GM21526 (cell line): ENCODE measurements at regions not wholly inside any gene's neighbourhood (a gene's known extent, or its start where the extent isn't known, plus 50 kb on each side); places are given as distances from the start of the nearest gene placed in this dataset.

Experiments
- ATAC-seq: cut with Tn5 transposase; IDR thresholded peaks from one replicate; pipeline ENCODE4 v1.9.1; 2021; ENCODE audit warnings: moderate library complexity; ENCODE audit not compliant: unreplicated experiment, low FRiP score

- no peak for ATAC-seq
Observed at GRCh38 chrX:20639115-20639514, 372.4 kb upstream of the RPS6KA3 start.

GRCh38 chrX:20637351-20637750 lies 370.6 kb upstream of the RPS6KA3 start:
- no peak for ATAC-seq

DNA sequence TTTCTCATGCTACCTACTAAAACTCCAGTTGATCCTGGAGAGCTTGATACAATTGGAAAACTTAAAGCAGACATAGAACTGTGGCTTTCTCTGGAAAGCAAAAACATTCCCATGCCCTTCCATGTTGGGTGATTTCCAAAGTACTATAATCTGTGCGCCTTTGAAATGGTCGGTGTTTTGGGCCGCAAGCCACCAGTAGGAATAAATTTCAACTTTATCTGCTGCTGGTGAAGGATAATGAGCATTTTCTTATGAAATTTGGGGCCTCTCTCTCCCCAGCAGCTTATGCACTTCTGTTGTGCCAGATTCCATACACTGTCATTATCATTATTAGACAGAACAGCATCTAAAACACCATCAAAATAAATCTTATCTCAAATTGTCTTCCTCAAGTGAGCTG lies 366.7 kb upstream of the RPS6KA3 start:
- ATAC-seq: no peak

DNA sequence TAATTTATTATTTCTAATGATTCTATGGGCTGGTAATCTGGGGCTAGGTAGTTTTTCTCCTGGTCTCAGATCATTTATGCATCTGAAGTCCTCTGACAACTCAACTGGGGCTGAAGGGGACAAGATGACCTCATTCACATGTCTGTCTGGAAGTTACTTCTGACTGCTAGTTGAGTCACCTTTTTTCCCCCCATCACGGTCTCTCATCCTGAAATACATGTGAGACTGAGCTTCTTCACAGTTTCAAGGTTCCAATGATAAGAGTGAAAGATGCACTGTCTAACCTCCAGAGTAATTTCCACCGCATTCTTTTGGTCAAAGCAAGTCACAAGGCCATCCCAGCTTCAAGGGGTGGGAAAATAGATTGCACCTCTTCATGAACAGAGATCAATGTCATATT lies 356.7 kb upstream of the RPS6KA3 start:
- ATAC-seq: no peak

DNA sequence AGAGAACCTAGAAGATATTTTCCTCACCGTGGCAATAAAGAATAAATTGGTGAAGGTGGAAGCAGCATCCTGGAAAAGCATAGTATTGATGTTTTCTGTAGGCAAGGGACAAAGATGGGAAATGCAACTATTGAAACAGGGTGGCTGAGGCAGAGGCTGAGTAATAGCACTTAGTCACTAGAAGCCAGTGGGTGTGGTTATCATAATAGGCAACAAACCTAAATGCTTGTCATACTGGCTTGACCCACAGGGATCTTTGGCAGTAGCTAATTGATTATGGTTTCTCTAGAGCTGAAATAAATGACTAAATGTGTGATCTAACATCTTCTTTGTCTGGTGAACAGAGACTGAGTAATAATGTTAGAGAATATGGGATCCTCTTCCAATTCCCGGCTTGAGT lies 353.6 kb upstream of the RPS6KA3 start:
- no peak for ATAC-seq

- ATAC-seq: no peak
Observed at GRCh38 chrX:20609916-20610415, 343.3 kb upstream of the RPS6KA3 start.

DNA sequence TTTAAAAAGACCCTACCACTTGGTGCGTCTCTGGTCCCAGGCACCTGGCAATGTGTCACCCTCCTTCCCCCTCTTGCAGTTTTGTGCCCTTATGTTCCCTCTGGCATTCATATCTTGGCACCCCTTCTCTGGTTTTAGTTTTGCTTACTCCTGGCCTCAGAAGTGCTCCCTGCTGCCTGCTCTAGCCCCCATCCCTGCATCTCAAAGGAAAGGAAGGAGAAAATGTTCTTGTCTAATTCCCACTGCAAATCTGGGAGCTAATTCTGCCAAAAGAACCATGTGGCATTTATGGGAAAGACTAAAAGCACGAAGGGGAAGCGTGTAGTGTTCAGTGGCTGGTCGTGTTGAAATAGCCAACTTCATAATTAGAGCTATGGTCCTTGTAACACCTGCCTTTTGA lies 340.1 kb upstream of the RPS6KA3 start:
- ATAC-seq: no peak

GRCh38 chrX:20596856-20597255 lies 330.1 kb upstream of the RPS6KA3 start:
- no peak for ATAC-seq

DNA sequence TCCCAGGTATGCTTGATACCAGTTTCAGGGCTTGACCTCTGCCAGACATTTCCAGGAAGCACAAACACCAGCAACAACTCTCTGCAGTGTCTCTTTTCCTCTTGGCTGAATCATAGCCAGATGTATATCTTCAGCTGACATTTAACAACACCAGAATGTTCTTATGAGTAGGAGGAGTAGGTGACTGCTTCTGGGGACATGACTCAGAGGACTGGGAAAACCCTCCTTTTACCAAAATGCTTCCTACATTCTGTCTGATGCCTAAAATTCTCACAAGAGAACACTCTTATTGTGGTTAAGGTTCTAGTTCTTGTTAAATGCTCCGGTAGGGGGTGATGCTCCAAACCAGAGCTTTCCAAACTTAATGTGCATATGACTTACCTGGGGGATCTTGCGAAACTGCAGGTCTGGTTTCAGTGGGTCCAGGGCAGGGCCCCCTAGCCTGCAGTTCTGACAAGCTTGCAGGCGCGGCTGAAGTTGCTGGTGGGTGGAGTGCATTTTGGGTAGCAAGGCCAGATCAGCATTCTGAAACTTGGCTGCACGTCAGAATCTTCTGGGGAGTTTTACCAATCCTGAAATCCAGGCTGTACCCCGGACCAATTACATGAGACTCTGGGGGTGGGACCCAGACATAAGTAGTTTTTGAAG lies 329.3 kb upstream of the RPS6KA3 start:
- ATAC-seq: no peak

DNA sequence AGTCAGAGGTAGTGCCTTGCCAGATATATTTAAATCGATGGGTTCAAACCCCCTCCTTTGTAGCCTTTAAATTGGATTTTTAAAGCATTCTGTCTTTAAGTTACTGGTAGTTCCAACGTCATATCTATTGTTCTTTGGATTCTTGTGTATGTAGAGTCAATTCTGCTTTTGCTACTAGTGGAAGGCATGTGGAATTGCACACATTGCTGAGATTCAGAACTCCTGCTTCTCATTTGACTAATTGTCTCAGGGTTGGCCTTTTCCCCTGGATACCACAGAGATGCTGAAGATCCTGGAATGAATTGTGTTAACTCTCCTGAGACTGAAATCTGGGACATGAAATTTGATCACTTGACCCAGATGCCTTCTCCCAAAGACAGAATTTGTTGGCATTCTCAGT lies 328.3 kb upstream of the RPS6KA3 start:
- ATAC-seq: no peak

DNA sequence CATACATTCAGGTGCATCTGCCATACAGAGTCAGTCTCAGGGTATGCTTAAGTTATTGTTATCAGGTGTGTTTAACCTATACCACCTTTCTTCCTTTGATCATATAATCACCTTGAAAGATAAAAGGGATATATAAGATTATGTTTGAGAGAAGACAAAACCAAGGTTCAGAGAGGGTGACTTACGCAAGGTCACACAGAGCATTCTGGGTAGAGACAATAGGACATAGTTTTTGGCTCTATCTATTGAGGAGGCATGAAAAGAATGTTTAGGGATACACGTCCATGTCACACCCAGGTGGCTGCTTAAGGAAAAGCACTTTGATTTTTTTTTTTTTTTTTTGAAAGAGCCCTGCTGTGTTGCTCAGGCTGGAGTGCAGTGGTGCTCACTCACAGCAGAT lies 327.1 kb upstream of the RPS6KA3 start:
- ATAC-seq: no peak

- ATAC-seq: no peak
Observed at GRCh38 chrX:20593402-20593801, 326.7 kb upstream of the RPS6KA3 start.

DNA sequence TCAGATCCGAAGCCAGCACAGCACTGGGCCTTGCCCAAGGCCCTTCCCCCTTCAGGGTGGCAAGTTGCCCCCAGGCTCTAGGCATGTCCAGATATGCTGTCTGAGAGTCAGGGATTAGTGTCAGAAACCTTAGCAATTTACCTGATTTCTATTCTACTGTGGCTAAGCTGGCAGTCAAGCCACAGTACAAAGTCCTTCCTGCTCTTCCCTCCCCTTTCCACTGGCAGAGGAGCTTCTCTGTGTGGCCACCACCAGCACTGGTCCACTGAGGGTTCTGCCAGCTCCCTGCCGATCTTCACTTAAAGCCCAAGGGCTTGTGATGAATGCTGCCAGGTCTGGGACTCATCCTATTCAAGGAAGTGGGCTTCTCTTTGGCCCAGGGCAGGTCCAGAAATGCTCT lies 324.5 kb upstream of the RPS6KA3 start:
- ATAC-seq: no peak

- no peak for ATAC-seq
Observed at GRCh38 chrX:20585782-20586181, 319.1 kb upstream of the RPS6KA3 start.

DNA sequence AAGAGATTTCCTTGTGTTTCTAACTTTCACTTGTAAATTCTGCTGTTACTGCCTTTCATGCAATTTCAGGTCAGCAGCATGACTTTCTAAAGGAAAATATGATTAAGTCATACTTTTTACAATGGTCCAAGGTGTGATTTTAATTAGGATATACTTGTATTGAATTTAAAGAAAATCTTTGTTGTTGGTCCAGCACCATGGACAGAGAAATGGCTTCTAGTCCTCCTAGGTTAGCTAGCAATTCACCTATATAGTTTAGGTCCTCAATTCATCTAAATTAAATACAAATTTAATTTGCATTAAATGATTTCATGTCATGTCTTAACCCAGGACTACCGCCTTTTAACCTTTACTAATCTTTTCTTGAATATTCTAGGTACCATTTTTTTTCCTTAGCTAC lies 304.9 kb upstream of the RPS6KA3 start:
- ATAC-seq: no peak

DNA sequence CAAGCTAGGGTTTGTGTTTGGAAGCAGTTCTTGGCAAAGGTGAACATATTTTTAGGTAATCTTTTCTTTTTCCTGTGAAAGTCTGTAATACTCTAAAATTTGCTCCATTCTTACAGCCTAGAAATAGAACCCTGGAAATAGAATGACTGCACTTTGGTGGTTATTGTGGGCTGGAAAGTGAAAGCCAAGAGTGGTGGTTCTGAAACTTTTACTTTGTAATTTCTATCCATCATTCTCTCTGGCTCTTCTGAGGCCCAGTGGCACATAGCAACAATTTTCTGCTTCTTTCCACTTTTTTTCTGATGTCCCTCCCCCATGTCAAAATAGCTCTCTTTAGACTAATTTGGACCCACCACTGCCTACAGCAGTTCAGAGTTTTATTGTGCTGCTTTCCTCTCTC lies 300.4 kb upstream of the RPS6KA3 start:
- ATAC-seq: peak; percentile 56

DNA sequence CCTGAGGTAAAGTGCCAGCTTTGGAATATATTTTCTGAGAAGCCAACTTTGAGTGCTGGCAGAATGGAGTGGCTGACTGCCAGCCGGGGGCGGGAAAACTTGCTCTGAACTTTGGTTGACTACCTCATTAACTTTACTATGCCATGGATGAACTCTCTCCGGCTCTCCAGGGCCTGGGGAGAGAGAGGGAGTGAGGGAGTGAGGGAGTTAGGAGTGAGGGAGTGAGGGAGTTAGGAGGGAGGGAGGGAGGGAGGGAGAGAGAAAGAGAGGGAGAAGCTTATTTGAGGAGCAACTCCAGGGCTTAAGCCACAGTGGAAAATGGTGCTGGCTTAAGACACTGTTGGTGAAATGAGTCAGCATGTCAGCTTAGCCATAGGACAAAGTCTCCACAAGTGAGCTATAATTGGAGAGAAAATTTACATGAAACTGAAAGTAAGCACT lies 280.9 kb upstream of the RPS6KA3 start:
- no peak for ATAC-seq

- ATAC-seq: no peak
Observed at GRCh38 chrX:20545538-20545937, 278.8 kb upstream of the RPS6KA3 start.

GRCh38 chrX:20542072-20542471 lies 275.4 kb upstream of the RPS6KA3 start:
- no peak for ATAC-seq

GRCh38 chrX:20538974-20539373 lies 272.3 kb upstream of the RPS6KA3 start:
- ATAC-seq: no peak

DNA sequence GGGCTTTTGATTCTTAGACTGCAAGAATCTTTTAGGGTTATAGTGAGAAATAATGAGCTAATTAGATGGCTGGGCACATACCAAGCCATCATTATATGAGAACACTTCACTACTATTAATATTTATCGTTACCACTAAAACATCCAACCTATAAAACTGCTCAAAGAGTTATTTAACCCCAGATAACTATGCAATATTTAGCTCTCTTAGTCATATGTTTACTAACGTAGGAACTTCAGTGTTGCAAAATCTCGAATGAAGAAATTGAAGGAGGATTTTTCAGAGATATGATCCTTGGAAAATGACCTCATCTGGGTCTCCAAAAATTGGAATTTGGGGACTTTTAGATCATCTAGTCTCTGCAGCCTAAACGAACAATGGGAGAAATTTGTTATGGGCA lies 265.0 kb upstream of the RPS6KA3 start:
- no peak for ATAC-seq

DNA sequence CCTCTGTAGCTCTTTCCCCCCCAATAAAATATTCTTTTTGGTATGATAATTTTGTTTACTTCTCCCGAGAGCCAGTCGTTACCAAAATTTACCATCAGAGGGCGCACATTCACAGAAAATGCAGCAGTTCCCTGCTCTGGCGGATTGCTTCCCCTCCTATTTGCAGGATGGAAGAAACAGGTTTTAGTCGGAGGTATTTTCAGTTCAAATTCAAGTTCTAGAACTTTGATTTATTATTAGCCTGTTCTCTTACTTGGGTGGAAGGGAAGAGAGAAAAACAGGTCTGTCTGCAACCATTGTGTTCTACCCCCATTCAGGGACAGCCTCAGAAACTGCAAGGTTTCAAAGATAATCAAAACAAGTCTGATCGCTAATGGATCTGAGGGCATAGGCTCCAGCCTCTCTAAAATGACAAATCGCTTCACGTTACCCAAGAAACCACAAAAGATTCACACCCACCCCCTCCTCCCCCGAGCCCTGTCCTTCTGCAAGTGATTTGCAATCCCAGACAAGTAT lies 263.8 kb upstream of the RPS6KA3 start:
- peak; percentile 61 for ATAC-seq

- ATAC-seq: no peak
Observed at GRCh38 chrX:20529711-20530110, 263.0 kb upstream of the RPS6KA3 start.
